ENCODE measurements at regions not wholly inside any gene's neighbourhood (a gene's known extent, or its start where the extent isn't known, plus 50 kb on each side); places are given as distances from the start of the nearest gene placed in this dataset.
"Not testable (repeated sequence)": the region's sequence is repeated elsewhere in the genome, so short reads cannot be mapped to it uniquely, and the experiment has no call there.

DNA sequence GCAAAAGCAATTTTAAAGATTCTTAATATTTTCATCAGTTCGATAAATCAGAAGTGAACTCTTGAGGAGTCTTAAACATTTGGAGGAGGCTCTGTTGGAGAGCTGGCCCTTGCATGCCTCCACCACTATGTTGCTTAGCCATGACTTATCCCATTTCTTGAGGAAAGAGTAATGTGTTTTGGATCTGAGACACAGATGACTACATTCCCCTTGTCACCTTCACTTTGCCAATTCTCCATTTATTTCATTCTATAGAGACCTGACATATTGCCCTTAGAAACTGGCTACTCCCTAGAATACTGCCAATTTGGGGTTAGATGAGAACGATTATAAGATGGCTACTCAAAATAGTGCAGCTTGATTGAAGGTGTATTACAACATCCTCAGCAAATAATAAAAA is 157.4 kb upstream of the TMEM260 start:
- DNase-seq (ENCODE audit: low read depth), result no peak

DNA sequence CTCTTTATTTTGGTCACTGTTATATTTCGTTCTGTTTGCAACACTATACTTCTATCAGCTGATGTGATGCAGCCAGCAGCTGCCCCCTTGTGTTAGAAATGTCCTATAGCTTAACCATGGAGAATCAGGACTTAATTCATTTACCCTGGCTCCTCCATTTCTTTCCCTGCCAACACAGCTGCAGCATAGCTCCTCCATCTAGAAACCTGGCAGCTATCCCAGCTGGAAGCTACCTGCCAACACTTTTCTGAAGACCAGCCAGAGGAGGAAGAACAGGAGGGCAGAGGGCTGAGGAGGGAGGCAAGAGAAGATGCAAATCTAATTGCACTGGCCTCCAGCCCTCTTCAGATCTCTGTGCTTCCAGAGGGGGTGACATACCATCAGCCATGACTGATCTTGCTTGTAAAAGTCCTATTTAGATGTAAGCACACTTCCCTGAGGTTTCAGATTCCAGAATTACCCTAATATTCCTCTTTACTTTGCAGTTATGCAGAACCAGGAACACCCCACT is 156.8 kb upstream of the TMEM260 start:
- DNase-seq (ENCODE audit: low read depth), result no peak

DNA sequence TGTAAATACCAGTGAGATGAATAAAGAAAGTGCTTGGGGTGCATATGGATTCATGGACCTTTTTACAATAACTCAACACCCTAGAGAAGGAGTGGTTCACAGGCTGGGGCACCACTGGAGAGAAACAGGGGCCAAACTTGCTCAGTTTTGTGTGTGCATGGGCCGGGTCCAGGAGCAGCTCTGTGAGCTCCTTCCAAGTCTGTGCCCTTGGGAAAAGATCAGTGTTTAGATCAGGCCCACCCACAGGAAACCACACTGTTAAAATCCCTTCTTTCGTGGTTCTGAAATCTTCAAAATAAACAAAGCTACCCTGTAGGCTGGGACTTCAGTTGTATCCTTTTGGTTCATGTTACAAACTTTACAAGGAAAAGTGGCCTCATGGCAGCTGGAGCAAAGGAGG is 156.1 kb upstream of the TMEM260 start:
- DNase-seq (ENCODE audit: low read depth), result no peak

DNA sequence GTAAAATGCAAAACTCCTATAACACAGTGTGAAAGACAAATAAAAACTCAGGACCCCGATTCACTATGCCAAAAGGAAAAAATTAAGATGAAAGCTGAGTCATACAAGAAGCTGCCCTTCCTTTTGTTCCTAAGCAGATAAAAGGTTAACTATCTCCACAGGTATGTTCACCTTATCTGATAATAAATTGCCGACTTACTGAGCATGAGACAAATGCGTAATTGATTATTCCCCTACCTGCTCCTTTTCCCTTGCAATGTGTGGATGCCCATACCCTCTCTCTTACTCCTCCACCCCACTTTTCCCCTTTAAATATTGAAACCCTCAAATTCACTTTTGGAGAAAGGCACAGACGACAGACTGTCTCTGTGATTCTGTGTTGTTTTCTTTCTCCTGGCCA is 148.6 kb upstream of the TMEM260 start:
- no peak for DNase-seq (ENCODE audit: low read depth)

DNA sequence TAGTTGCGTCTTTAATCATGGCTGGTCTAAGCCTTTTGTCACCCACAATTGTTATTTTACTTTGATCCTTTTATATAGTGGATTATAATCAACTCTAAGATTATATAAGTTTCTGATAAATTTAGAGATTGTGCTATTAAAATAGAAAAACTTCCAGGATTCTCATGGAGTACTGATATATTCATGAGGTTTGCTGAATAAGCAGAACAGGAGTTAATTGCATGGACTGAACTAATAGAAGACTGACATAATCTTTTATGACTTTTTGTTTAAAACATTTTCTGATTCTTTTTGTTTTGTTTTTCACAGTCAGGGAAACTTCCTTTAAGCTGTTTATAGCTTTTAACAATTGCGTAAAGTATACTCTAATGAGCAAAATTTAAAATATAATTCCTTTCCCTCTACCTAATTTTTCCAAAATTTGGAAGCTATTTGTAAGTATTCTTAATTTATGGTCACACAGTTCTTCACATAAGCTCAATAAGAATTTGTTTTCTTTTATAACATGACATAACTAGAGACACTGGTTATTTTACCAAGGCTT is 129.9 kb upstream of the TMEM260 start:
- DNase-seq (ENCODE audit: low read depth), result no peak

DNA sequence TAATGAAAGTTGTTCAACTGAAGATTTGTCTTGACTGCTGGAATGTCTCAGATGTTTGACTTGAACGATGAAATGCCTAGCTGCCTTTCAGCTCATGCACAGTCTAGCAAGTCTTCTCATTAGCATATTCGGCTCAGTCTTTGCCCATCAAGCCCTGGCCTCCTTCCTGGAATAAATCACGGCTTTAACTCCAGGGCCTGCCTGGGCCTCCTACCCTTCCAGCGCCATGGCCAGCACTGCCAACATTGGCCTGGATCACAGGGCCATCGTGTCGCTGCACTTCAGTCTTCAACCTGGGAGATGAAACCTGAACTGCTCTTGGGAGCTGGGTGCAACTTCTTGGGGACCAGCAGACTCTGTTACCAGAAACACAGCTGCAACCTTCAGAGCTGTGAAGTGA is 126.7 kb upstream of the TMEM260 start:
- DNase-seq (ENCODE audit: low read depth), result no peak

DNA sequence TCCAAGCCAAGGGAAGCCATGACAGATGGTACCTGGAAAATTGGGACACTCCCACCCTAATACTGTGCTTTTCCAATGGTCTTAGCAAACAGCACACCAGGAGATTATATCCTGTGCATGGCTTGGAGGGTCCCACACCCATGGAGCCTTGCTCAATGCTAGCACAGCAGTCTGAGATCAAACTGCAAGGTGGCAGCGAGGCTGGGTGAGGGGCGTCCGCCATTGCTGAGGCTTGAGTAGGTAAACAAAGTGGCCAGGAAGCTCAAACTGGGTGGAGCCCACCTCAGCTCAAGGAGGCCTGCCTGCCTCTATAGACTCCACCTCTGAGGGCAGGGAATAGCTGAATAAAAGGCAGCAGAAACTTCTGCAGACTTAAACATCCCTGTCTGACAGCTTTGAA is 124.9 kb upstream of the TMEM260 start:
- DNase-seq (ENCODE audit: low read depth), result not testable (repeated sequence)

DNA sequence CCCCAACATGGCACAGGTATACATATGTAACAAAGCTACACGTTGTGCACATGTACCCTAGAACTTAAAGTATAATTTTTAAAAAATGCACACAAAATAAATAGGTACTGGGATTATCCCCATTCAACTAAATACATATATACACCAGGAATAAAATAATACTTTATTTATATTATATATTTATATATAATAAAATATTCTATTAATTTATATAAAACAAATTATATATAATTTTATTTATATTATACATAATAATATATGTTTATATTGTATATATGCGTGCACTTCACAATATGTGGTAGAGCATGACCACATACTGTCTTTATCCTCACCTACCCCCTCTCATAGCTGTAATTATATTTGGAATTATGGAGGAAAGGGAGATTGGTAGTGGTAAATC is 119.1 kb upstream of the TMEM260 start:
- no peak for DNase-seq (ENCODE audit: low read depth)

DNA sequence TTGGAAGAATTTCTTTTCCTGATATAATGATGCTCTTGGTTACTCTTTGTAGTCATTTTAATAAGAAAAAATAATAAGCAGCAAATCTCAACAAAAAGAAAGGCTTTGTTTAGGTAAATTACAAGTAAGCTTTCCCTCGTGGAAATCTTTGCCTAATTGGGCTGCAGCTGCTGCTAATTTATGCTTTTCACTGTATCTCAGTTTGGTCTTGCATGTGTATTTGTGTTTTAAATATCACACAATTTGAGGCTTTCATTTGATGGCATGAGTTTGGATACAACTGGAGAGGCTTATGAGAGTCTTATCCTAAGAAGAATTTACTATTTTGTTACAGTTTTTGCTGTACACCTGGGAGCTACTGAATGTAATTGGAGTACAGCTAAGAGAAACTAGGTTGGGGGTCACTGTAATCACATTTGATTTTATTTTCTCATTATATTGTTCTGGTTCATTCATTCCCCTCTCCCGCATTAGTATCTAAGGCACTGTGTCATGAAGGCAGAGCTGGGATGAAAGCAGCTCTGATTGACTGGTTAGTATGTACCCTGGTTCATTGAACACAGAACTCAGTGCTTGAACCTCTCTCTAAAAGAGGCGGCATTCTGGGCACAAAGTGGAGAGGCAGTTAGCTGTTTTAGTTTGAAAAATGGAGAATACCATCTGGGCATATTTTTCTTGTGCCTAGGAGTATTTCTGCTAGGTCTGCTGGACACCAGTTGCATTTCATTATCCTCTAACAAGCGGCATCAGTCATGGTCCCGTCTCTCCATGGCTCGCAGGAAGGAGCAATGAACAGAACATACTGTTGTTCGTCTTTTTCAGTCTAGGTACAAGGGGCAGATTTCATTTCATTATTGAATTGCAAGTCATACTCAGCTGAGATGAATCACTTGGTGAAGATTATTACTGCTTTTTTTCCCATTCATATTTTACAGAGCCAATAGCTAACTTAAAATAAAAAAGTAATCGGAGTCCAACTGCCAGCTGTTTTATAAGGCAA is 118.0 kb upstream of the TMEM260 start:
- no peak for DNase-seq (ENCODE audit: low read depth)

DNA sequence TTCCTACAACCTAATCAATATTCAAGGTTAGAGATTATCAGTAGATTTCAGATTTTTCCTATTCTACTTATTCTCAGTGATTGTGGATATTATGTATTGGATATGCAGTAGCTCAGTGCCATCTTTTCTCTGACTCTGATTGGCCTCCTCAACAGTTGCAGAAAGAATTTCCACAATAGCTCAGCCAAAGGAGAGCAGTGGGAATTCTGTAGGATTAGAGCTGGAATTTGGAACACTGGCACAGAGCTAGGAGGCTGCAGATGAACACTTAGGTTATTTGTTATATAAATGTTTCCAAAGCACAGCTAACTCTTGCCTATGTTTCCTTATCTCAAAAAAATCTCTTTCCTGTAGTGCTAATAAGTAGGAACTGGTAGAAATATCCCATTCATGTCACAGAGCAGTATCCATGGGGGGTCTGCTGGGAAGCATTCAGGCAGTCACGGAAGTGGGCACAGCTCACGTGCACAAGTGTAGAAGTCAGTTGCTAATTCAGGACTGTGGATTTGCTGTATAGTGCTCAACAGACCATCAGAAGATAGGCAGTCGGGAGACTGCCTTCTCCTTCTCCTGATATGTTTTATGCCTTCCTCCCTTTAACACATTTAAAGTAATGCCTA is 116.2 kb upstream of the TMEM260 start:
- no peak for DNase-seq (ENCODE audit: low read depth)

DNA sequence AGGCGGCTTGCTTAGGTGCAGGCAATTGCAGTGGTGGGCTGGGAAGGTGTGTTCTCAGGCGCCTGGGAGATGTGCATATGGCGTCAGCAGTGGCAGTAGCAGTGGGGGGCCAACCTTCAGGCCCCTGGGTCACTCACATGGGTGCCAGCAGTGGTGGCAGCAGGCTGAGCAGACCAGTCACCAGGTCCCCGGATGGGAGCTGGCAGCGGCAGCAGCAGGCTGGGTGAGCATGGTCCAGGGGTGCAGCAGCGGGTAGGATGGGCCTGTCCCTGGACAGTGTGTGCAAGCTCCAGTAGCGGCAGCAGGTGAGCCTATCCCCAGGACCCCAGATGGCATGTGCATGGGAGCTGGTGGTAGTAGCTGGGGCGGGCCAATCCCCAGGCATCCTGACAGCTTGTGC is 108.5 kb upstream of the TMEM260 start:
- no peak for DNase-seq (ENCODE audit: low read depth)

DNA sequence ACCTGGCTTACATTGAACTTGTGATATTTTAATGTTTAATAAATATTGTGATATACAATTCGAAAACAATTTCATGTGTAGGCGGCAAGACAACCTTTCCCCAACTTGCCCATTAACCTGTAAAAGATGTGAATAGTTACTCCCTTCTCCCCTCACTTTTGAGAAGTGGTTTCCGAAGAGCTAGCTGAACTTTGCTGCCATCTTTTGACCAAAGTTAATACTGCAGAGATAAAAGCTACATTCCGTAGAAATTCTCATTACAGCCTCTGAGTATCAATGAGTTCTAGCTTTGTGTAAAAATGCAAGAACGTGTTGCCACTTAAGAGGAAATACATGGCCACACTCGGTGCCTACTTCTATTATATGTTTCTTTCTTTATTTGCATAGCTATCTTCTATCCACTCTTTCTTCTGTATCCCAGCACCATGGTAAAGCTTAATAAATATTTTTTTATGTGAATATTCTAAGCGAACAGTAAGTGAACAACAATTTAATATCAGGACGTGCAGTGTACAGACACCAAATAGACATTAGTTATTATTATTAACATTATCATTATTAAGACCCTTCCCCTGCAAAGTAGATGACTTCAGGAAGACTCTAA is 105.1 kb upstream of the TMEM260 start:
- no peak for DNase-seq (ENCODE audit: low read depth)

DNA sequence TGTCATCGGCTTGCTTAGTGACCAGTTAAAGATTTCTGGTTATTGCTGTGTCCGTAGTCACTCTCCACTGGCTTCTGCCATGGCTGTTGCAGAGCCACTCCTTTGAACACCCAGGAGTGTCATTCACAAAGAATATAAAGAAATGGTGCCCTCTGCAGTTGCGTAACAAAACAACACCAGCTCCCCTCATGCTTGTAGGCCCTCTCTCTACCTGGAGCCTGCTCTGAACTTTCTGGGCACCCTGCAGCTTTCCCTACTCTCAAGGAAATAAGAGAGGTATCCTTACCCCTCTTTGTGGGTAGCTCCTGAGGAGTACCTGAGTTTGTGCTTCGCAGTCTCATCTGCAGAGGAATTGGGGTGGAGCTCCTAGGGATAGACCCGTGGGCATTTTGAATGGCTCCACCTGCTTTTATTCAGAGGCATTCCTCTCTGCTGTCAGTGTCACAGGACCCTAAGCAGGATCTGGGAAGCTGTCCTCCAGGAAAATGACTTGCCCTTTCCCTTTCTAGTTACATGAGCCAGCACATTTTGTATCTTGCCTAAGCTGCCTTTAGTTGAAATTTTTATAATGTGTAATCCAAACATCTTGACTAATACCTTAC is 97.2 kb upstream of the TMEM260 start:
- no peak for DNase-seq (ENCODE audit: low read depth)

DNA sequence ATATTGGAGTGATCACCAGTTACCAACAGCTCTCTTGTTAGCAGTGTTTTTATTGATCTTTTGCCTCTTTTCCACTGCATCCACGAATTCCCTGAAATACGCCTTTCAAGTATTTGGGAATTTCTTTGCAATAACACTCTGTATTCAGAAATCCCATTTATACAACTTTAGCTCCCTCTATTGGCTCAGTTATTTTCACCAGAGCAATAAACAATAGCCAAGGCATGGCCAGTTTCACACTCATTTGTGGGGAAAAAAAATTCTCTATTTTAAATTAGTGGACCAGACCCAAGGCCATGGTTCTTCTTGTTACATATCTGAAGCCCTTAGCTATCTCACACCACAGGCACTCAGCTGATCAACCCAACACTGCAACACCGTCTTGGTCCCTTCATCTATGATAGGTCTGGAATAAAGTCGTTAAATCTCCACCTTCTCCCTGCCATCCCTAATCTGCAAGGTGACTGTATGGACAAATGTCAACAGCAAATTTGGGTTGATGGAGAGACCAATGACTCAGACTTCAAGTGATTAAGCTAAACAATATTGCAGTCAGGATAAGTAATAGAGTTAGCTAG is 92.4 kb upstream of the TMEM260 start:
- no peak for DNase-seq (ENCODE audit: low read depth)

DNA sequence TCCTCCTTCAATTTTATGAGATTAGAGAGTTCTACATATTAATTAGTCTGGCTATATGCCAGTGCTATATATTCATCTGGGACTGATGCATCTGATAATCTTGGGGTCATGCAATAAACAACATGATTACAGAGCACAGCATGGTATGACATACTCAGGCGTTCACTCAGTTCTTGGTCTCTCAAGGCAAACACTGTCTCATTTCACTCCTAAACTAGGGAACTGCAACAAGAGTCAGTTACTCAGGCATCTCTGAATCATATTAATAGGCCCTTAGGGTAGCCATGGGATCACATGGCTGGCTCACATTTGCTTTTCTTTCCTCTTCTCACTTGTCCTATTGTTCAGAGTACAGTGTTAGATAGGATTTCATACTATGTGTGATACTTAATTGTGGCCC is 91.8 kb upstream of the TMEM260 start:
- no peak for DNase-seq (ENCODE audit: low read depth)

DNA sequence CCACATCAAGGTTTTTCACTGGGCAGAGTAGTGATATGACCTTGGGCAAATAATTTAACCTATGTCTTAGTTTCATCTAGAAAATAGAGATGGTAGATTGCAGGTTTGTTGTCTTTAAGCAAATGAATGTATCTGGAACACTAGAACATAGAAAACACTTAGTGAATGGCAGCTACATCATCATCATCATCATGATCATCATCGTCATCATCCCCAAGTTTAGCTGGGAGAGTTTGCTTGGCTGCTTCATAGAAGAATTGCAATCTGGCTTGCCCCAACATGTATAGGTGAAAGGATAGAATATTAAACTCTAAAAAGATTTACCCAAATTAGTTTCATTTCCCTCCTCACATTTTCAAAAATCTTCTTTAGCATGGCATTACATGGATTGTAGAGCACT is 91.3 kb upstream of the TMEM260 start:
- DNase-seq (ENCODE audit: low read depth), result no peak

DNA sequence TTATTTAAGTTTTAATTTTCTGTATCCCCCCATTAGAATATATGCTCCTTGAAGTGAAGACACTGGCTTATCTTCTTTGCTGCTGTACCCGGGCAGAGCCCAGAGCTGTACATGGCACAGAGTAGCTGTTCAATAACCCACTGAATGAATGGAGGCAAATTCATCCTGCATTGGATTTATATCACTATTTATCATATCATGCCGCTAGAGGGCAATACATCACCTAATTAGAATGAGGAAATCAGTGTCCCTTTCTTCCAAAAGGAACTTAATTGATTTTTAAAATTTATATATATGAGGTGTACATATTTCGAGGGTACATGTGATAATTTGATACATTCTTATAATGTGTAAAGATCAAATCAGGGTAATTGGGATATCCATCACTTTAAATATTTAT is 89.2 kb upstream of the TMEM260 start:
- no peak for DNase-seq (ENCODE audit: low read depth)

DNA sequence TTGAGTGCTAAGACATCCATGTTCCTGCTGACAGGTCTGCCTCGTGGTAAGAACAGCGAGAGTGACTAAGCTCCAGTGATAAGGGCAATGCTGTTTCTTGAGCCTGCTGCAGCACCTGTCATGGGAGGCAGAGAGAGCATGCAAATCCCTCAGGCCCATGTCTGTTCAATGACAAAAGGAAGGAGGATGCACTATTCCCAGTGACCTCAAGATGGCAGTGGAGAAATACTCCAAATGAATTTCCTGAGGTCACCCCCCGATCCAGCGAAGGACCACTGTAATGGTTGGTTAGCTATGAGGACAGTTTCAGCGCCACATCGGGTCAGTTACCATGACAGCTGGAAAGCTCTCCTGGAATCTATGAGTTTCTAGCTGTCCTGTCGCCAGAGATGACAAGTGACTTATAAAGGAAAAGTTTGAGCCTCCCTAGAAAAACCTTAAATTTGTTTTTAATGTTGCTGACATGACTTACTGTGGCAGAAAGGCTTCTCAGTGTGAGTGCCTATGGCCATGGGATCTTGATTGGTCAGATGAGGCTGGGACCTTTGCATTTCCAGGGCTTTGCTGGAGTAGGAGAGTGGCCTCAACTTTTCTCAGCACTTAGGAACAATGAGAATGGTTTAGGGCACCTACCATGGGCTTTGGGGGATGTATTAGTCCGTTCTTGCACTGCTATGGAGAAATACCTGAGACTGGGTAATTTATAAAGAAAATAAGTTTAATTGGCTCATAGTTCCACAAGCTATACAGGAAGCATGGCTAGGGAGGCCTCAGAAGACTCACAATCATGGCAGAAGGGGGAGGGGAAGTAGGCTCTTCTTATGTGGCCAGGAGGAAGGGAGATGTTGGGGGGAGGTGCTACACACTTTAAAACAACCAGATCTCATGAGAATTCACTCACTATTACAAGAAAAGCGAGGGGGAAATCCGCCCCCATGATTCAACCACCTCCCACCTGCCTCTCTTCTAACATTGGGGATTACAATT is 88.0 kb upstream of the TMEM260 start:
- DNase-seq (ENCODE audit: low read depth), result peak; percentile 5

DNA sequence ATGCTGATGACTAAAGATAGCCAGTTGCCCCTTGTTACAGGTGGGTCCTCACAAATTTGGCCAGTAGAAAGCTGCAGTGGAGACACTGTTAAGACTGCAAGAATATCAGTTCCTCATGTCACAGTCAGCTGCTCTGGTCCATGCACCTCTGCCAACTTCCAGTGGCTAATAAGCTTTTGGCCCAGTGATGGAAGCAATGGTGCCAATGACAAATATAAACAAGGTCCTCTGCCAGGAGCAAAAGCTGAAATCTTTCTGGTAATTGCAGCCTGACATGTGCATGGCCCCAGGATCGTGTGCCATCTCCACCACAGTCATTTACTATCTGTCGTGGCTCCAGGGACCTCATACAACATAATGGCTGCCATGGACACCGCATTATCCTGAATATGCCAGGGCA is 85.4 kb upstream of the TMEM260 start:
- no peak for DNase-seq (ENCODE audit: low read depth)

DNA sequence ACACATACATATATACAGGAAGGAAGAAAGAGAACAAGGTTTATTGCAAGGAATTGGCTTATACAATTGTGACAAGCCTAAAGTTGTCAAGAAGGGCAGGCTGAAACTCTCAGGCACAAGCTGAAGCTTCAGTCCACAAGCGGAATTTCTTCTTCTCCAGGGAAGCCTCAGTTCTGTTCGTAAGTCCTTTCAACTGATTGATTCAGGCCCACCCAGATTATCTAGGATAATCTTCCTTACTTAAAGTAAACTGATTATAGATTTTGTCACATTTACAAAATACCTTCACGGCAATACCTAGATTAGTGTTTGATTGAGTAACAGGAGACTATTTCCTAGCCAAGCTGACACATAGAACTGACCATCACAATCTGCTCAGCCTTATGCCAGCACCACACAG is 81.5 kb upstream of the TMEM260 start:
- DNase-seq (ENCODE audit: low read depth), result no peak

All from activated gamma-delta T cell treated with anti-CD3 and anti-CD28 coated beads, Interleukin-2, amount 50 U/mL, for 16 hours (primary cell).